SU-DHL-6 (cell line): ENCODE measurements at regions not wholly inside any gene's neighbourhood (a gene's known extent, or its start where the extent isn't known, plus 50 kb on each side); places are given as distances from the start of the nearest gene placed in this dataset.

Experiments
- EZH2phosphoT487 ChIP-seq: fragments of 200-600 bp; sonication (generic), shearing (Covaris generic); conservative IDR thresholded peaks from 2 replicates; pipeline ENCODE4 v1.6.1; 2018; ENCODE audit warnings: mild to moderate bottlenecking, antibody characterized with exemption, low read length, moderate library complexity, mixed read lengths
- TF ChIP-seq, protein P1 (sequence below): fragments of 200-600 bp; sonication (generic); IDR thresholded peaks from one replicate; pipeline ENCODE4 v1.5.1; 2017; ENCODE audit warnings: antibody characterized with exemption, mild to moderate bottlenecking, low read length, moderate library complexity; ENCODE audit not compliant: insufficient read depth, poor library complexity, severe bottlenecking

DNA sequence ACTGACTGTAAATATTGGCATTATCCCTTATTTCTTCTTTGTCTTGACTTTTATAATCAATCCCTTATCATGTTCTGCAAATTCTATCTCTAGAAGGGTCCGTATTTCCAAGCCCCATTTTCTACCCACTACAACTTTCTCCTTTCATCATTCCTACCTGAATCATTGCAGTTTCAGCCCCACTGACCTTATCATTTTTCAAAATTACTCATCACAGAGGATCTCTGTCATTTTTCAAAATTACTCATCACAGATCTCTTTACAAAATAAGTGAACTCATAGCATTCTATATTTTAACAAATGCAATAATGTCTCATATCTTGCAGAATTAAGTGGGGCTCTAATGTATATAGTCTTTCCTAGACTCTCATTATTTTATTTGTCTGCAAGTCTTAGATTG is 256.9 kb upstream of the COX7C start:
- TF ChIP-seq, protein P1, sequence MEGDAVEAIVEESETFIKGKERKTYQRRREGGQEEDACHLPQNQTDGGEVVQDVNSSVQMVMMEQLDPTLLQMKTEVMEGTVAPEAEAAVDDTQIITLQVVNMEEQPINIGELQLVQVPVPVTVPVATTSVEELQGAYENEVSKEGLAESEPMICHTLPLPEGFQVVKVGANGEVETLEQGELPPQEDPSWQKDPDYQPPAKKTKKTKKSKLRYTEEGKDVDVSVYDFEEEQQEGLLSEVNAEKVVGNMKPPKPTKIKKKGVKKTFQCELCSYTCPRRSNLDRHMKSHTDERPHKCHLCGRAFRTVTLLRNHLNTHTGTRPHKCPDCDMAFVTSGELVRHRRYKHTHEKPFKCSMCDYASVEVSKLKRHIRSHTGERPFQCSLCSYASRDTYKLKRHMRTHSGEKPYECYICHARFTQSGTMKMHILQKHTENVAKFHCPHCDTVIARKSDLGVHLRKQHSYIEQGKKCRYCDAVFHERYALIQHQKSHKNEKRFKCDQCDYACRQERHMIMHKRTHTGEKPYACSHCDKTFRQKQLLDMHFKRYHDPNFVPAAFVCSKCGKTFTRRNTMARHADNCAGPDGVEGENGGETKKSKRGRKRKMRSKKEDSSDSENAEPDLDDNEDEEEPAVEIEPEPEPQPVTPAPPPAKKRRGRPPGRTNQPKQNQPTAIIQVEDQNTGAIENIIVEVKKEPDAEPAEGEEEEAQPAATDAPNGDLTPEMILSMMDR: no peak
- no peak for TF ChIP-seq EZH2phosphoT487
